Activated CD4-positive, alpha-beta T cell treated with anti-CD3 and anti-CD28 coated beads, Interleukin-2, Interleukin-6, amounts not matched to agents 100 ng/mL and 50 ng/mL, durations not matched to agents 16 hours and 8 hours (primary cell): ENCODE measurements at regions not wholly inside any gene's neighbourhood (a gene's known extent, or its start where the extent isn't known, plus 50 kb on each side); places are given as distances from the start of the nearest gene placed in this dataset.

Experiments
- DNase-seq: peaks from one replicate; pipeline ENCODE4 v3.0.0-alpha.2; 2020

DNA sequence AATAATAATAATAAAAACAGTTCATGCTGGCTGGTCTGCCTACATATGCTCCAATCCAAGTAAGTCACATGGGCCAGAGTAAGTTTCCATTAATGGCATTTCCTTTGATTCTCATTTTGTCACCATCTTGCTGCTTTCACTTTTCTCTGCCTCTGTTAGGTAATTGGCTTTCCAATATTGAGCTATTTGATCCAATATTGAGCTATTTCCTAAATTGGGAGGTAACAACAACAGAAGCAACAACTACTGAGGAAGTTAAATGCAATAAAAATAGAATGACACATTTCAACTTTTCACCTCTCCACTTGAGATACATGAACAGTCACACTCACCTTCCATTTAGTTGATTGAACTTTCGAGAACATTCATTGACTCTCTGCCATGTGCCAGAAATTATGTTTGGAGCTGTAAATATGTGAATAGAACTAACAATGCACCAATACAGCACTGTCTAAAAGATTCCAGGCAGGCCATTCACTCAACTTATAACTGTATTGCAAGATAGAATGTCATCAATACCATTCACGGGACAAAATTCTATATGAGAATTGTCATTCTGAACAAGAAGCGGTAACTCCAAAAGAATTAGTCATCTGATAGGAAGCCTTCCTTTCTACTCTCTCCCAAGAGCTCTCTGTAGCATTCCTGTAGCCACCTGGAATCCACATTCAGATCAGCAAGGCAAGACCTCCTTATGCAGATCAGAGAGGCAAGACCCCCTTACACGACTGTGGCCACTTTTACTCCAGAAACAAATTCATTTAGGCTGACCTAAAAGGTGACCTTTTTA lies 136.4 kb downstream of the PHLDA1 start:
- no peak for DNase-seq

DNA sequence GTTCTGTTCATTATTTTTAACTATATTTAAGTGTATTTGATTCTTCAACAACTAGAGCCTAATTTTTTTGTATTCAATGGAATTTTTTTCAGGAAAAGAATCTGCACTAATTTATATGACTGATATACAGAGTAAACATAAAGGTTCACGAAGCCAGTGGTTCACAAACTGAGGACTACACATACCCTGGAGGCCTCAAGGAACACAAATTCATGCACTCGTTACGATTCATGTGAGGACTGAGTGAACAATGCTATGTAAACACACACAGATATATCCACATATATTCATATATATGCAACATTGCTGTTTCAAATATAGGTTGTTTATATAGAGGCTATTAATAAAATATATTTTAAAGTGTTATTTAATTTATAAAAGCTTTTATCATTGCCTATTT lies 137.8 kb downstream of the PHLDA1 start:
- no peak for DNase-seq

DNA sequence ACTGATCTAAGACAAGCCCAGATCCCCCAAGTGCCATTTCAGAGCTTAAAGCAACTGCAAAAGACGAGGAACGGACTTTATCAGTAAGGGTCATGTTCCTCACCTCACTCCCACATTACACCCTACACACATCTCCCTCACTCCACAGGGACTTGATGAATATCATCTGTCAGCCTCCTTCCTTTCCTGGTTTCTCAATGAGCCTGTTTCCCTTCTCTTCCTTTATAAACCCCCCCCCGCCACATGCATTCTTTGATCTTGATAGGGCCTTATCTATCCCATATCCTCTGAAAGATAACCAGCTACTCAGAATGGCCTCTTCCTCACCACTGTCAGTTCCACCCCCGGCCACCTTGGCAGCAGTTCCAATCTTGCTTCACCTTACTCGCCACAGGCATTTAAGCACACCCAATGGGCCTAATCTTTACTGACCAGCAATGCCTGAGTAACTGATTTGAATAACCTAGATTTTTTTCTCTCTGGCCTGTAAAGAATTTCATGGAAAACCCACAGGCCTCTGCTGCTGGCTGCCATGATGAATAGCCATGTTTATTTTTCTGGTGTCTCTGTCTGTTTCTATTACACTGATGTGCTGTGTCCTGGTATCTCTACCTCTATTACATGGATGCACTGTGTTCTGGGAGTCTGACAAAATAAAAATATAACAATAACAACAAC lies 138.7 kb downstream of the PHLDA1 start:
- DNase-seq: no peak

DNA sequence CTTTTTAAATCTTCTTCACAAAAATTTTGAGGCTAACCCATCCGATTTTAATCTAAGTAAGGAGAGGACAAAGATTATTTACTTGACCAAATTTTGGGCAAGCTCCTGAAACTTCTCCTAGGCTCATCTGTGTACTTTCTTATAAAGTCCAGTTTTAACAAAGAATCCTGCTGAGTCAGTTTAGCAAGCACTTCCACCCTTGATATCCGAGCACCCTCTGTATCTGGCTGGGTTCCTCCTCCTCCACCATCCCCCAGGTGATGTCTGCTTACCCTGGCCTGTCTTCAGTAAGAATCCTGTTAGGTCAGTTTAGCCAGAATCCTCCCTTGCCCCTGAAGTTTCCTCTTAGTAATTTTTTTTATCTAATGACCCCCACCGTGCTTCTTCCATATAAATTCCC lies 140.5 kb downstream of the PHLDA1 start:
- no peak for DNase-seq

DNA sequence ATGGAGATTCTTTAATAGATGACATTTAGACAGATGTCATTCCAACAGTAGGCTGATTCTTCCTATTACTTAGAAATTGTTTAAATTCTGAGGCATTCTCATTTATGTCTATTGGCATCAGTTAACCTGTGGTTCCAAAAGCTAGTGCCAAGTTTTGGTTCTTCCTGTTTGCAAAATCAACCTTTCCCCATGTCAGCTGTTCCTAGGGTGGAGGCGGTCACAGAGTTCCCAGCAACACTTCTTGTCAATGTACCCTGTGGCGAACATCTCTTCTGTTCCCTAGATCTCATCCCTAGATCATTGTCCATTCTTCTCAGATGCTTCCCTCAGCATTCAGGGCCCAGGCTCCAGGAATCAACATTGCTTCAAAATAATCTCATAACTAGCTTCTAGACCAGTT lies 140.9 kb downstream of the PHLDA1 start:
- DNase-seq: no peak

DNA sequence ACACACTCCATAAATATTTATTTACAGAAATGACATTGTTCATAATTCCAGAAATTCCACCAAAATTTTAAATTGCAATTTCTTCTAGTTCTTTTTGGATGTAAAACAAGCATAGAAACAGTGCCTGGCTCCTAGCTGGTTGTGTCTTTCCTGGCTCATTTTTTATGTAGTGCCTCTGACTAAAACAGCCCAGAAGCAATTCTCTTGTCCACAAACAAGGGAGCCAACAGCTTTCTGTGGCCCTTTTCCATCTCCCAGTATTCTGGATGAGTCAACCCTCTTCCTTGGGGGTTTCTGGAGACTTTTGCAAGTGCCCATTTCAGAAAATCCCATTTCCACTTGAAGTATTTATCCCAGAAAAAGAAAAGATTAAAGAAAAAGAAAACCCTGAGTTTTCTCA lies 141.4 kb downstream of the PHLDA1 start:
- DNase-seq: no peak

DNA sequence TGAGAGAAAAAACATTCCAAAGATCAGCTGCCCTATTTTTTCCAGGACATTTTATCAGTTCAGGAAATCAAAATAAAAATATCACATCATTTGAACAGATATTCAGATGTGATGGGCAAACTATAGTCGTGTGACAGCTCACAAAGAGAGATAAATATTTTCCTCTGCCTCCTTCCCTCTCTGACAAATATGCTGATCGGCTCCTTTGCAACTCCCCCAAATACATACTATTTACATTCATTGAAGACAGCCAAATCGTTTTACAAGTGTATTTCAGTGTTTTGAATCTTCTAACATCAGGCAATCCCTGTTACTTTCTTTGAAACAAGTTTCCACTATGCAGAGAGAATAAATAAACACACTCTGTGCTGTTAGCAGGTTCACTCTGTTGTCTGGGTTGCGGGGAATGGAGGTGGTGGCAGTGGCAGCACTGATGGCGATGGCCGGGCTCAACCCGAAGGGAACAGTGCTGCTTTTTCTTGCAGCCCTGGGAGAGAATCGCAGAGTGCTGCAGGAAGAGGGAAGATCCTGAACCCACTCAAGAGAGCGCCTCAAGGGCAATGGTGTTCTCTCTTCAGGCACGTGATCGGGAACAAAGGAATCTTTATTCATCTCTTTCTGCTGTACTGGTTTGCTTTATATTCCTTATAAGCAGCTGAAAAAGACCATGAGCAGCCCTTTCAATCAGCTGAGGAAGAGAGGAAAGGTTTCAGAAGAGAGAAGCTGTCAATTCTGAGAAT lies 142.5 kb downstream of the PHLDA1 start:
- no peak for DNase-seq

DNA sequence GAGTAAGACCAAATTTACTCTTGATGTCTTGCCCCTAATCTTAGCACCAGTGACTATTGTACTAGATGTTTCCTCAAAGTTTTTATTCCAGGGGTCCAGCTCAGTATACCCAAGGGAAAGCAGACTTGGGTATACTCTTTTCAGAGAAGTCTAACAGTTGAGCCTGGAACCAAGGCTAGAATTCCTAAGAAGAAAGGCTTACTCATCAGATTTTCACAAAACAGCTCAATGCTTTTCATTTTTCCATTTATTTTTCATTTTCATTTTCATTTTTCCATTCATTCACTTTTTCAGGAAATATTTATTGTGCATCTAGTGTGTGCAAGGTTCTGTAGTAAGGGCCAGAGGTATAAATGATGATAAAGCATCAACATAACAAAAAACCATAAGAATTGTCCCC lies 143.2 kb downstream of the PHLDA1 start:
- no peak for DNase-seq

DNA sequence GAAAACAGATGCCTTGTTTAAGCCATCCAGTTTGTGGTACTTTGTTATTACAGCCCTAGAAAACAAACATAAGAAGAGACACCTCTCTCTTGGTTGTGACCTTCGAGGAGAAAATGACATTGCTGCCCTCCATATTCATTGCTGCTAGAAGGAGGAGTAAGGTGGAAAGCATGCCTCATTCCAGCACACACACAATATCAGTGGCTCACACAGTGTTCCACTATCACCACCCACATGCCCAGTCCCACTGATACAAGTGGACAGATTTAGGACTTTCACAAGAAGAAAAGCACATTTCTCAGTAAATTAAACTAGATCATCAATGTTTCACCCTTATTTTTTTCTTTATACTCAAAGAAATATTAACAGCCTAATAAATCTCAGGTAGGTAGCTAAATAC lies 143.6 kb downstream of the PHLDA1 start:
- no peak for DNase-seq

DNA sequence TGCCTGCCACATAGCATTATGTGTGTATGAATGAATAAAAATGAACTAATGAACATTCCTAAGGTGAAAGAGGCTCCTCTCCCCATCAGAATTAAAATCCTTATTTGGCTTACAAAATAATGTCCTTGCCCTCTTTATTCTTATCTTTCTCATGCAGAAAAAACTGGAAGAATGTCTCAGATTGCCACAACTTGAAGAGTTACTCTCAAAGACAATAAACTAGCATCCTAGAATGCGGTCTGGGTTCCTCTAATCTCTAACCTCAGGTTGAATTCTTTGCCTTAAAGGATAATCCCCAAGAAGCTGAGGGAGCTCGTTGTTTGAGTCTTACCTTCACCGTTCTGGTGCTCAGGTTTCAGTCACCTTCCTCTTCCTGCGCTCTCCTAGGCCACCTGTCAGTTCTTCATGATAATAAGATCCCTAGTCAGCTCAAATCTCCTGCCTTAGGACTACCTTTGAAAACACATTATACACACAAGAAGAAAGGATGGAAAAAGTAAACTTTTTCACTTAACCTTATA lies 147.1 kb downstream of the PHLDA1 start:
- DNase-seq: no peak

DNA sequence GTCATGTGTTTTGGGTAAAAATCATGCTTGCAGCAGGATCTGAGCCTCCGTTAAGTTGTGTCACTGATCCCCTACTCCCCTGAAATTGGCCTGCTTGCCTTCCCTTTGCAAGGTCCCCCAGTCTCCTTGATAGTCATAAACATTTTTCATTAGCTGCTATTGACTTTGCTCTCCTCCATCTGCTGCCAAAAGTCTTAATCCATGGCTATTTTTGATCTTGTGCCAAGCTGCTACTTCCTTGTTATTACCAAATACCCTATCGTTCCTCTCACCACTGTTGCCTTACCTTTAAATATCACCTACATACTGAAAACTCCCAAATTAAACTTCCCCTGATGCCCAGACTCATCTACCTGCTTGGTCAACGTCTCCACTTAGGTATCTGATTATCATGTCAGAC lies 148.3 kb downstream of the PHLDA1 start:
- DNase-seq: no peak

DNA sequence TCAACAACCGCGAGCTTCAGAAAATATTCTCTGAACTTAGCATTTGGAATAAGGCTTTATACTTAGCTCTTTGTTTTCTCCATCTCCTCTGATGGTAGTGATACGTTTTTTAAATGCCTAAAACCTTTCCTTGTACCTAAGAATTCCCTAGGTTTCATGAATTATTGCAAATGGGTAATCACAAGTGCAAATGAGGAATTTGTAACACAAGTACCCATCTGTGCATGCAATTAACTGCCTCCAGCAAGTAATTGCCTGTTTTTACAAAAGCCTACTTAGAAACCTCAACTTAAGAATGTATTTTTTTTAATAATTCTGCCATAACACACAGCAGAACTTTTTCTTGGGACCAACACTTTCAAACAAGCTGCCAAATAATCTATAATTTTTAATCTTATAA lies 149.2 kb downstream of the PHLDA1 start:
- no peak for DNase-seq

DNA sequence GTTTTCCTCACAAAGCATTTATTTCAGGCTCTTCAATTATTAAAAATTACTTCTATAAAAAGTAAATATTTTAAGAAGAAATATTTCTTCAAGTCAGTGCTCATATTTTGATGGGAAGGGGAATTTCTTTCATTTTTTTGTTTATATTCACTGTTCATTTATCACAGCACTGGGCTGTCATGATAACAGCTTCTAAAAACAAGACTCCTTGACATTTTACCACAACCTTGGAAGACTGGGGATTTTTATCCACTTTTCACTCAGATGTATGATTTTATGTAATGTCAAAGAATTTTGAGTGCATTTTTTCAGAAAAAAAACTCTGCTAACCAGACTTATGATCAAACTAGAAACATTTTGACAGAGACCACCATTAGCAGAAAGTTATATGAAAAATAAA lies 149.7 kb downstream of the PHLDA1 start:
- DNase-seq: no peak

DNA sequence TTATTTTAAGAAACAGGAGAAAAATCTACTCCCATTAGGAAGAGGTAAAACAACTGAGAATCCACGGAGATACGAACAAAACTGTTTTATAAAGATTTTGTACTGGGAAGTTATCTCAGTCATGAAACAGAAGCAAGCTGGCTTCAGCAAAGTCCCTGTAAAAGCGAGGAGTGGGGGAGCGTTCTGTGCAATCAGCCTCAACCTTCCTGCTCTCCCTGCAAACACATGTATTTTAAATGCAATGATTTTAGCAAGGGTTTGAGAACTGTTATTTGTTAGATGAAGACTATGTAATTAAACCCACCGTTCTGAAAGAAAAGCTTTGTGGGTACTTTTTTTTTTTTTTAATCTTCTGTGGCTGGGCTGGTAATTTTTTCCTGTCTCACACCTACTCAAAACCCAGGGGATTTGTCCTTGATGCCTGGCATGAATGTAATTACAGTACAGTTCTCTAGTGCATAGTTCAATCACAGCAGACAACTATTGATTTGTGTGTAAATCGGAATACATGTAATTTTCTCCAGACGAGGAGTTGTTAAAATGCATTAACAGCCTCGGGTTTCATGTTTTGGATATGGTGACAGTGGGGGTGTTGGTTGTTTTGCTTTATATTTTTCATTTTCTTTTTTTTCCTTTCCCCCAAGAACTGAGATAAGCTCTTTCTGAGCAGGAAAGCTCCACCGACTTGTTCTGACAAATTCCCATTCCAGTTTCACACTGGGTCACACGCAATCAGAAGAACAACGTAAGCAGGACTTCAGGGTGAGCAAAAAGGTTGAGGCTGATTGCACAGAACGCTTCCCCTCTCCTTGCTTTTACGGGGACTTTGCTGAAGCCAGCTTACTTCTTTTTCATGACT lies 153.6 kb downstream of the PHLDA1 start:
- DNase-seq: no peak

DNA sequence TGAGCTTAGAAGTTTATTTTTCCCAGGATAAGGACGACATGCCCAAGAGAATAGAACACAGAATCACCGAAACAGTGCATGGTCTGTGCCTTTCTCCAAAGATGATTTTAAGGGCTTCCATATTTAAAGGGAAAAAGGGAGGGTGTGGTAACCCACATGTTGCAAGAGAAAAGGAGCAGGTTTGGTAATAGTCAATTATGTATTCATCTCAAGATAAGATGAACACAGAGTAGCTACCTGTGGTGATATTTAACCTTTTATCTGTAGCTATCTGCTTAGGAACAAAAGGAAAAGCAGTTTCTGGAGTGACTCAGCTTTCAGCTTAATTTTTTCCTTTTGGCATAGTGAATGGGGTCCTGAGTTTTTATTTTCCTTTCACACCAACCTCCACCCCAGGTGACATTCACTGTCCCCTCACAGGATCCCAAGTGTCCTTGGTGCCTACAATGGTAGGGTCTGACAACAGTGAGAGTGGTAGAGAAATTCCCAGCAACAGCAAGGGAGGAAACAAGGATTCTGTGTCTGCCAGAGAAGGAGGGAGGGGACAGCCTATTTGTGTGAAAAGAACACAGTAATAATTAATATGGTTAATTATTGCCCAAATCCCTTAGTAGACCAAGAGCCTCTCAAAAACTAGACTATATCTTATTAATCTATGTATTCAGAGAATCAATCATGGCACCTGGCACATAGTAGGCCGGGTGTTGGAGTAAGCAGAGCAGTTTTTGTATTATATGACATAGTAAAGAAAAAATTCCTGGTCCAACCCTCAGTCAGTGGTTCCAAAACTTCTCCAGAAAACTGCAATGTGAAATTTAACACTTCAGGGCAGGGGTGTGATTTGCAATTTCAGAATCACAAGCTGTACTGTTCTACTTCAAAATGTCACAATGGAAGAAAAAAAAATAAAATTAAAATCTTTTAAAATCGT lies 154.5 kb downstream of the PHLDA1 start:
- DNase-seq: no peak

DNA sequence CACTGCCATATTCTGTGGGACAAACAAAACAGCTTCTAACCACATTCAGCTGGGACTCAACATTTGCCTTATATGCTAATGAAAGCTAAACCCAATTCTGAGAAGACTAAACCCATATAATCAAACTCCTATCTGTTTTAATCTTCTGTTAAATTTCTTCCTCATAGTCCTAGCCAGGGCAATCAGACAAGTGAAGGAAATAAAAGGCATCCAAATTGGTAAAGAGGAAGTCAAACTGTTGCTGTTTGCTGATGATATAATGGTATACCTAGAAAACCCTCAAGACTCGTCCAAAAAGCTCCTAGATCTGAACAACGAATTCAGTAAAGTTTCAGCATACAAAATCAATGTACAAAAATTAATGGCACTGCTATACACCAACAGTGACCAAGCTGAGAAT lies 157.1 kb downstream of the PHLDA1 start:
- no peak for DNase-seq

DNA sequence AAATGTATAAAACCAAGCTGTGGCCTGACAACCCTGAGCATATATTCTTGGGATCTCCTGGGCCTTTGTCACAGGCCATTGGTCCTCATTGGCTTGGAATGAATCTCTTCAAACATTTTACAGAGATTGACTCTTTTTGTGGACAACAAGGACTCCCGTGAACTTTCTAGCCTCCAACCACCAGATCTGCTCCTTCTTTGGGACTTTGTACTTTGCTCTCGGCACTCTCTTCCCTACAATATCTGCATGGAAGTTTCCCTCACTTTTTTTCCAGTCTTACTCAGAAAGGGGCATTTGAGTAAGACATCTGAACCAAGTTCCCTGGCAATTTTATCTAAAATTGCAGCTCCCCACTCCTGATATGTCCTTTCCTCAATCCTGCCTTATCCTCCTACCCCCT lies 158.8 kb downstream of the PHLDA1 start:
- DNase-seq: no peak

DNA sequence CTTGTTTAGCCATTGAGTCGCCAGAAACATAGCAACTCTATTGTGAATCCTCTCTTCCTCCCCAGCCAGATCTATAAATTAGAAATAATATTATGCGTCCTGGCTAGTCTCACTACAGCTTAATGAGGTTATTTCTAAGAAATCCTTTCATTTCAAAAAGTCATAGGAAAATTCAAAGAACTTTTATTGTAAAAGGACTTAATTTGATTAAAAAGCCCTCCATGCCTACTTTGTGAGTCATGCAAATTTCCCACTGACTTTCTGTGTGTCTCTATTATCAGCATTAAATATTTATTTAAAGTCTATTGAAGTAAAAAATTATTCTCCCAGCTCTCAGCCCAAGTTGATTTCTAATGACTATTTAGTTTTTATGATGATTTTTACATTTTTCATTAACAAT lies 160.7 kb downstream of the PHLDA1 start:
- no peak for DNase-seq

DNA sequence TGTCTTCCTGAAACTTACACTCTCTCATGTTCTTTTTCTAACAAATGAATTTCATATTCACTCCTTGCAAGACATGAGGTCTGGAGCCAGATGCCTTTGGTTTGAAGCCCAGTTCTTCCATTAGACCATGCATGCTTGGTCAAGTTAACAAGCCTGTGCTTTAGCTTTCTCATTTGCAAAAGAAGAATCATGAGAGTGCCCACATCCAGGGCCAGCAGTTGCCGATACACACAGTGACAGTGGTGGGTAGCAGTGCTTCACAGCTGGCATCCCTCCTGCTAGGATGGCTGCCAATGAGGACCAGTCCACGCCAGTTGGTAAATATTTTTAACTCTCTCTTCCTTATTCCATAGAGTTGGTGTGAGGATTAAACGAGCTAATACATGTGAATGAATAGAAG lies 163.1 kb downstream of the PHLDA1 start:
- no peak for DNase-seq

DNA sequence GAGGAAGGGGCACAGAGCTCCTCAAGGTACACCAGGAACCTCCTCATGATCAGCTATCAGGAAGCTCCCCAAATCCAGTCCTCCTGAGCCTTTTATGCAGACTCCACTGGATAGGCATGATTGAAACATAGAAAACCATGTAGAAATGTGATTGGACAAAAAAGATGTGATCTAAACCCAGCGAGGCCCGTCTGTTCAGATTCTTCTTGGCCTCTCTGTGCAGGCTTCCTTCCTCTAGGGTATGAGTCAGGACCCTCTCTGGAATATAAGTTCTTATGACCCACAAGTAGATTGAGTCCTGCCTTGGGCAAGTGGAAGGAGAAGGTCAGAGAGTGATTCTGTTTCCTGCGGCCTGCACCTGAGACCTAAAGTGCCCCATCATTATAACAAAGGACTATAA lies 166.3 kb downstream of the PHLDA1 start:
- no peak for DNase-seq

DNA sequence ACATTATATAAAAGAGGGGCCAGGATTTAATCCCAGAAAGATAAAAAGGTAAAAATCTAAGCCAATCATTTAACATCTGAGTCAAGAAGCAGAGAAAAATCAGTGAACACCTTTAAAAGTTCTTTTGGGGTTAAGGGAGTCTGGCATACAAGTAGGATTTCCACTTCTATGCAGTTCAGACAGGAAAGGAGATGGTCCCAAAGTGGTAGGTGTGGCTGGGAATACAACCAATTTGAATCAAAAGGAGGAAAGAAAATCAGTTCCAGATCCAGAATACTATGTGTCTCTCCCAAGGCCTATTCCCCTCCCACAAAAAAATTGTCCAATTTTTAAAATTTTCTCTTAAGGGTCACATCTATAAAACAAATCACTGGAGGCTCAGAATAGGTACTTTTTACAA lies 167.4 kb downstream of the PHLDA1 start:
- DNase-seq: no peak

DNA sequence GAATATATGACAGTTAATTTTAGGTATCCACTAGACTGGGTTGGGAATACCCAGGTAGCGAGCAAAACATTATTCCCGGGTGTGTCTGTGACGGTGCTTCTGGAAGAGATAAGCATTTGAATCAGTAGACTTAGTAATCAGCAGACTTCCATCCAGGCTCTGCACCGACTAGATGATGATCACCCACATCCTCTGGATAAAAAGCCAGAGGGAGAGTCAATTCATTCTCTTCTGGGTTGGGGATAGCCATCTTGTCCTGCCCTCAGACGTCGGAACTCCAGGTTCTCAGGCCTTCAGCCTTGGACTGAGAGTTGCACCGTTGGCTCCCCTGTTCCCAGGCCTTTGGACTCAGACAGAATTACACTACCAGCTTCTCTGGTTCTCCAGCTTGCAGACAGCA lies 168.0 kb downstream of the PHLDA1 start:
- DNase-seq: no peak
